Muscle of back (tissue), 3 donors: ENCODE measurements at regions not wholly inside any gene's neighbourhood (a gene's known extent, or its start where the extent isn't known, plus 50 kb on each side); places are given as distances from the start of the nearest gene placed in this dataset.

Source experiments
- DNase-seq, 3 donors: peaks; one replicate each; pipeline versions ENCODE4 v3.0.0 to v3.0.0-alpha.2; 2013

GRCh38 chr4:1463088-1463926 lies 57.1 kb upstream of the NKX1-1 start:
- peak; percentile 16 to 78 (median 27) for DNase-seq

GRCh38 chr4:1462768-1463075 lies 56.5 kb upstream of the NKX1-1 start:
- DNase-seq, result no peak

- no peak for DNase-seq
Observed at GRCh38 chr4:1462009-1462767, 55.9 kb upstream of the NKX1-1 start.

GRCh38 chr4:1460967-1461868 lies 55.0 kb upstream of the NKX1-1 start:
- DNase-seq, result no peak

GRCh38 chr4:1459722-1460511 lies 53.7 kb upstream of the NKX1-1 start:
- DNase-seq, result no peak

- no peak for DNase-seq
Observed at GRCh38 chr4:1459081-1459721, 53.0 kb upstream of the NKX1-1 start.

GRCh38 chr4:1458581-1458980 lies 52.3 kb upstream of the NKX1-1 start:
- no peak for DNase-seq
